ENCODE measurements at regions not wholly inside any gene's neighbourhood (a gene's known extent, or its start where the extent isn't known, plus 50 kb on each side); places are given as distances from the start of the nearest gene placed in this dataset.

DNA sequence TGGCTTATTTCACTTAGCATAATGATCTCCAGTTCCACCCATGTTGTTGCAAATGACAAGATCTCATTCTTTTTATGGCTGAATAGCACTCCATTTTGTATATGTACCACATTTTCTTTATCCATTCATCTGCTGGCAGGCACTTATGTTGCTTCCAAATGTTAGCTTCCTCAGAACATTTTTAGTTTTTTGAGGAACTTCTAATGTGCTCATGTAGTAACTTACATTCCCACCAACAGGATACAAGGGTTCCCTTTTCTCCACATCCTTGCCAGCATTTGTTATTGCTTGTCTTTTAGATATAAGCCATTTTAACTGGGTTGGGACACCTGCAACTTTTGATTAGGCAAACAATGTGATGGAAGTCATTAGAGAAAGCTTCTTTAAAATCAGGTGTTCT, 454.2 kb downstream of the NLGN4X start:
- H3K79me1 ChIP-seq (ENCODE audit: low read depth in 1 of 2, low read length in 2 of 2): no peaks in the 10 kb centered on the region
- no peak overlapping the region for H3K23ac ChIP-seq (ENCODE audit: low read depth, low read length)
- ATAC-seq (ENCODE audit: low read depth) (no peak), DNase-seq (no peak)
- no peak overlapping the region for H3K56ac ChIP-seq (ENCODE audit: extremely low read depth, insufficient read depth, low read length)
- H2BK20ac ChIP-seq (ENCODE audit: low read depth, low read length): no peak overlapping the region
- no peaks in the 10 kb centered on the region for H3K27me3 ChIP-seq (ENCODE audit: control insufficient read depth, insufficient read depth, low read length)
- H4K8ac ChIP-seq (ENCODE audit: low read depth in 2 of 2, low read length in 2 of 2): no peak overlapping the region
- no peak overlapping the region for H2BK120ac ChIP-seq (ENCODE audit: low read depth, low read length)
- H3K4ac ChIP-seq (ENCODE audit: low read depth, low read length): no peak overlapping the region
- no peaks in the 10 kb centered on the region for H3K4me1 ChIP-seq (ENCODE audit: control insufficient read depth, insufficient read depth, low read length)
- POLR2A ChIA-PET (ENCODE audit: unreplicated experiment): no interaction called here
- H3K18ac ChIP-seq (ENCODE audit: low read depth, low read length): no peak overlapping the region
- no peaks in the 10 kb centered on the region for H3K9me1 ChIP-seq (ENCODE audit: insufficient read depth, low read length)
- H3K27ac ChIP-seq (ENCODE audit: insufficient read depth, low read length): no peak overlapping the region
- H2BK5ac ChIP-seq (ENCODE audit: low read depth, low read length, poor library complexity, severe bottlenecking): no peak overlapping the region
- H2AK5ac ChIP-seq (ENCODE audit: low read depth, low read length): no peak overlapping the region
- H3K4me3 ChIP-seq (ENCODE audit: insufficient read depth, low read depth, low read length): no peak overlapping the region
- in situ Hi-C loops (cut with MboI; ENCODE audit: low sequenced_read_pairs): no loop called here
- H4K5ac ChIP-seq (ENCODE audit: low read depth, low read length): no peak overlapping the region
- no peak overlapping the region for H2AK9ac ChIP-seq (replicated peaks; ENCODE audit: low read depth, low read length, poor library complexity)
- no peak overlapping the region for H2BK15ac ChIP-seq (ENCODE audit: low read depth, low read length)
- H3K4me2 ChIP-seq (ENCODE audit: low read depth, low read length): no peak overlapping the region
- BruUV-seq (replicated peaks): no TSS peak
- TF ChIP-seq RAD21 (IDR thresholded peaks at IDR 0.05; ENCODE audit: low read length) (no peak), FOS (IDR thresholded peaks at IDR 0.05; ENCODE audit: low read depth, low read length) (no peak), CEBPB (IDR thresholded peaks at IDR 0.05; ENCODE audit: low read depth, low read length) (no peak), MXI1 (IDR thresholded peaks at IDR 0.05; ENCODE audit: borderline replicate concordance, low read depth, low read length) (no peak), USF2 (IDR thresholded peaks at IDR 0.05; ENCODE audit: low read depth, low read length) (no peak), MAFK (IDR thresholded peaks at IDR 0.05; ENCODE audit: low read depth, low read length) (no peak), NFE2L2 (IDR thresholded peaks at IDR 0.05; ENCODE audit: low read depth, low read length) (no peak)
- H4K20me1 ChIP-seq (ENCODE audit: insufficient read depth, low read length): no peaks in the 10 kb centered on the region
- H3K9ac ChIP-seq (ENCODE audit: low read depth, low read length): no peak overlapping the region
- CTCF ChIA-PET: no interaction called here
- no peak overlapping the region for H3K14ac ChIP-seq (replicated peaks; ENCODE audit: low read depth, low read length)
- no peak overlapping the region for H4K91ac ChIP-seq (ENCODE audit: insufficient read depth, low read depth, low read length)
- H3K36me3 ChIP-seq (ENCODE audit: control insufficient read depth, insufficient read depth, low read length): no peaks in the 10 kb centered on the region
- peaks cover 3% of the 10 kb centered on the region; the same call in 1 of the 2 replicates for H3K9me3 ChIP-seq (ENCODE audit: control insufficient read depth, insufficient read depth, low read length)
- dilution Hi-C loops (cut with HindIII; ENCODE audit: low sequenced_read_pairs, unreplicated experiment): no loop called here
- intact Hi-C loops (cut with micrococcal nuclease): no loop called here
- H2AFZ ChIP-seq (replicated peaks; ENCODE audit: low read length, poor library complexity): no peak overlapping the region

All from IMR-90 (cell line).